ENCODE measurements at regions not wholly inside any gene's neighbourhood (a gene's known extent, or its start where the extent isn't known, plus 50 kb on each side); places are given as distances from the start of the nearest gene placed in this dataset.

DNA sequence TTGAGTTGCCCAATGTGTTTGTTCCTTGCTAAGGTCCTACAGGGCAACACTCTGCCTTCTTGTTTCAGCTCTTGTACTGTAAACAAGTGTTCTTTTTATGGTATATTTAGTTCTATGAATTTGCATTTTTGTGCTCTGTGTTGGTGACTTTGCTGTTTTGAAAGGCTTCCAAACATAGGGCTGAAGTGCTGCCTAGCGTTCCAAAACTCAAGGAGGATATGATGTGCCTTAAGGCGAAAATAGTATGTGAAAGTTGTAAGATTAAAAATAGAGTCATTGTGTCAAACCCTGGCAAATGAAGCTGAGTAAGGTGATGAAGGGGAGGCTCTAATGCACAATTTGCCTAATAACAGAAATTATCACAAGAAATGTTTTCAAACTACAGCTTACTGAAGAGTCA, 372.7 kb upstream of the TOM1L1 start:
- TF ChIP-seq EP300 (IDR thresholded peaks at IDR 0.05) (no peak), POLR2A (IDR thresholded peaks at IDR 0.05) (no peak)
- TF ChIP-seq, protein P1, sequence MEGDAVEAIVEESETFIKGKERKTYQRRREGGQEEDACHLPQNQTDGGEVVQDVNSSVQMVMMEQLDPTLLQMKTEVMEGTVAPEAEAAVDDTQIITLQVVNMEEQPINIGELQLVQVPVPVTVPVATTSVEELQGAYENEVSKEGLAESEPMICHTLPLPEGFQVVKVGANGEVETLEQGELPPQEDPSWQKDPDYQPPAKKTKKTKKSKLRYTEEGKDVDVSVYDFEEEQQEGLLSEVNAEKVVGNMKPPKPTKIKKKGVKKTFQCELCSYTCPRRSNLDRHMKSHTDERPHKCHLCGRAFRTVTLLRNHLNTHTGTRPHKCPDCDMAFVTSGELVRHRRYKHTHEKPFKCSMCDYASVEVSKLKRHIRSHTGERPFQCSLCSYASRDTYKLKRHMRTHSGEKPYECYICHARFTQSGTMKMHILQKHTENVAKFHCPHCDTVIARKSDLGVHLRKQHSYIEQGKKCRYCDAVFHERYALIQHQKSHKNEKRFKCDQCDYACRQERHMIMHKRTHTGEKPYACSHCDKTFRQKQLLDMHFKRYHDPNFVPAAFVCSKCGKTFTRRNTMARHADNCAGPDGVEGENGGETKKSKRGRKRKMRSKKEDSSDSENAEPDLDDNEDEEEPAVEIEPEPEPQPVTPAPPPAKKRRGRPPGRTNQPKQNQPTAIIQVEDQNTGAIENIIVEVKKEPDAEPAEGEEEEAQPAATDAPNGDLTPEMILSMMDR (IDR thresholded peaks at IDR 0.05) = no peak
